HG03025 (cell line): ENCODE measurements at regions not wholly inside any gene's neighbourhood (a gene's known extent, or its start where the extent isn't known, plus 50 kb on each side); places are given as distances from the start of the nearest gene placed in this dataset.
A peak's percentile ranks its signal among the peaks of the same experiment; 100 is the strongest.
"Not testable (repeated sequence)": the region's sequence is repeated elsewhere in the genome, so short reads cannot be mapped to it uniquely, and the experiment has no call there.

Experiments used
- ATAC-seq: cut with Tn5 transposase; IDR thresholded peaks from one replicate; pipeline ENCODE4 v1.9.1; 2021; ENCODE audit warnings: mild to moderate bottlenecking, moderate library complexity; ENCODE audit not compliant: unreplicated experiment, low FRiP score

DNA sequence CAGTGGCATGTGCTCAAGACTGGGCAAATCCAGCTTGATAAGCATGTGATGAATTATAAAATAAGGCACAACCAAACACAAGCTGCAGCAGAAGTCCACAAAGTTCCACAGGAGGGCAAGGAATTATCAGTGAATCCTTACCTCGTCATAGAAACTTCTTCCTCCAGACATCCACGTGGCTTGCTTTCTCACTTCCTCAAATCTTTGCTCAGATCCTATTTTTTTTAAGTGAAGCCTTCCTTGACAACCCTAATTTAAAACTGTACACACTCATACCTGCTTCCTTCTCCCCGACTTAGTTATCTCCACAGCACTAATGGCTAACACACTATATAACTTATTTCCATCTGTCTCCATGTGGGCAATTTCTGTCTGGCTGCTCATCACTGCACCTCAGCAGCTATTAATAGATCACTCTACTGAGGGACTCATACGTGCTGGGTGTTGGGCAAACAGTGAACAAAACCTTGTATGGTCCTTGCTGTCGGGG lies 320.7 kb downstream of the KLF13 start:
- not testable (repeated sequence) for ATAC-seq

- not testable (repeated sequence) for ATAC-seq
Measured at GRCh38 chr15:31649634-31650033, 323.0 kb downstream of the KLF13 start.

DNA sequence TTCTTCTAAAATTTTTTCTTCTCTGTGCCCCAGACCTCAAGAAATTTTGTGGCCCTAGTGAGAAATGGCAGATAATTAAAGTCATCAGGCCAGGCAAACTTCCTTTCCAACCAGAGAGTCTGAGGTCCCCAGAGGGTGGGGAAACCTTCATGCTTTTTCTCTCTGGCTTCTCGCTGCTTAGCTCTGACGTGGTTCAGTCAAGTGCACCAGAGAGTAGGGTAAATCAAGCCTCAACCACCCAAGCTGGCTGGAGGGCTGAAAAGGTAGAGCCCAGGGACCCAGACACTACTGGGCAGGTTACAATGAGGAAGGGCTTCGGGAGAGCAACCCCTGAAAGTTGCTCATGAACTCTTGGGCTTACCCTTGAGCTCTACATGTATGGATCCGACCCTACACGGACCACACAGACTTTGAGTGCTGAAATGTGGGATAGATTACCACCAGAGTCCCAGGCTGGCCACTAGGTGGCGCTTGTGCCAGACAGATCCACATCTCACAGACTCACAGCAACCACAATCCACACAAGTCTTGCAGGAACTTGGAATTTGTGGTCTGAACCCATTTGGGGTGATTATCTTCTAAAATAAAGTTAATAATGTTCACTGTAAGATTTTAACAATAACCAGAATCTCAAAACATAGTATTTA lies 323.5 kb downstream of the KLF13 start:
- not testable (repeated sequence) for ATAC-seq

DNA sequence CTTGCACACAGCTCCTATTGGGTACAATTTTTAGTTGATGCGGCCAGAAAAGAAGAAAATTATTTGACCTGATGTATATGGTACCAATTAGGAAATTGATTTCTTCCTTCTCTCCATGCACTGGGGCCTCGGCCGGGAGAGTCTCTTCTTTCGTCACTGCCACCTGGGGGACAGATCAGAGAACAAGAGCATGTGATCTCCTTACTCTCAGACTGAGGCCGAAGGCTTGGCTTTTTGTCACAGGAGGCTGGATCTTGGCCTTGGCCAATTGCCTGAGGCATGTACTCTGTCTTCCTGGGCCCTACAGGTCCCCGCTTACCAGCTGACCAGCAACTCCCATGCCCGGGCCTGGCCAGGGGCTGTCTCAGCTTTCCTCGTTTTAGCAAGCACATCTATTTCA lies 330.3 kb downstream of the KLF13 start:
- not testable (repeated sequence) for ATAC-seq

GRCh38 chr15:31660816-31661215 lies 334.2 kb downstream of the KLF13 start:
- no peak for ATAC-seq

DNA sequence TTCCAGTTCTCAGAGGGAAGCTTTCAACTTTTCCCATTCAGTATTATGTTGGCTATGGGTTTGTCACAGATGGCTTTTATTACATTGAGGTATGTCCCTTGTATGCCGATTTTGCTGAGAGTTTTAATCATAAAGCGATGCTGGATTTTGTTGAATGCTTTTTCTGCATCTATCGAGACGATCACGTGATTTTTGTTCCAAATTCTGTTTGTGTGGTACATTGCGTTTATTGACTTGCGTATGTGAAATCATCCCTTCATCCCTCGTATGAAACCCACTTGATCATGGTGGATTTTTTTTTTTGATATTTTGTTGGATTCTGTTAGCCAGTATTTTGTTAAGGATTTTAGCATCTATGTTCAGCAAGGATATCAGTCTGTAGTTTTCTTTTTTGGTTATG lies 339.1 kb downstream of the KLF13 start:
- ATAC-seq, result not testable (repeated sequence)

DNA sequence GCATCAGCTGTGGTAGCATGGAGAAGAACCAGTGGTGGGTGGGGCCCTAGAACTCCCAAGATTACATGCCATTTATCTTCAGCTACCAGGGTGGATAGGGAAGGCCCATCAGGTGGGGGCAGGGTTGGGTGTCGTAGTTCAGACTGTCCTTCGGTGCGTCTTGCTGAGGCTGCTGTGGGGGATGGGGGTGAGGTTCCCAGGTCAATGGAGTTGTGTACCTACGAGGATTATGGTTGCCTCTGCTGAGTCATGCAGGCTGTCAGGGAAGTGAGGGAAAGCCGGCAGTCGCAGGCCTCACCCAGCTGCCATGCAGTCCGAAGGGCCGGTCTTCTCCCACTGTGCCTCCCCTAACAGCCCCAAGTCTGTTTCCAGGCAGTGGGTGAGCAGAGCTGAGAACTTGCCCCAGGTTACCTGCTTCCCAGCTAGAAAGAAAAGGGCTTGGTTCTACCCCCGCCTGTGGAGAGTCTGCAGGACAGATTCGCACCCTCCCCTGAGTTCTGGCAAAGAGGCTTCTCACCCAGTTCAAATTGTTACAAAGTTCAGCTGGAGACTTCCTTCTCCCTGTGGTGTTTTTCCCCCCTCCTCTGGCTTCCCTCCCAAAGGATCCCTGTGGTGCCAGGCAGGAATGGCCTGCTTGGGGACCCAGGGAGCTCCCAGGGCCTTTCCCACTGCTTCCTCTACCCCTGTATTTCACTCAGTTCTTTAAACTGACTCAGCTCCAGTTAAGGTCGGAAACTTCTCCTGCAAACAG lies 342.7 kb downstream of the KLF13 start:
- ATAC-seq, result not testable (repeated sequence)

DNA sequence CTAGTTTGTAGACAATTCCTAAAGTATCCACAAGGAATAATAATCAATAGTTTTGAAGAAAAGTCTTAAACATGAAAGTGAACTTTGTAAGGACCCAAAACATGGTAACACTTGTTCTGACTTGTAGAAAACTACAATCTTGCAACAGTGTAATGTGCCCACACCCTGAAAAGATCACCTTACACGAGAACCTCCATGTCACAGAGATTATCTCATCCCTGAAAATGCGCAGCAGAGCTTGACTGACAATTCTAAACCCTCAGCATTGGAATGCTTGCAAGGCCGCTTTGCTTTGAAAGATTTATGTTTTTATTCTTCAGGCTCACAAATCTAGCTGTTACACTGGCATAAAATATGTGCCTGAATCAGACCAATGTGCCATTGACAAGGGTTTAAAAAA lies 346.6 kb downstream of the KLF13 start:
- ATAC-seq, result not testable (repeated sequence)

- not testable (repeated sequence) for ATAC-seq
Measured at GRCh38 chr15:31681529-31682259, 348.6 kb upstream of the CHRNA7 start.

- not testable (repeated sequence) for ATAC-seq
Measured at GRCh38 chr15:31687088-31687487, 343.2 kb upstream of the CHRNA7 start.

DNA sequence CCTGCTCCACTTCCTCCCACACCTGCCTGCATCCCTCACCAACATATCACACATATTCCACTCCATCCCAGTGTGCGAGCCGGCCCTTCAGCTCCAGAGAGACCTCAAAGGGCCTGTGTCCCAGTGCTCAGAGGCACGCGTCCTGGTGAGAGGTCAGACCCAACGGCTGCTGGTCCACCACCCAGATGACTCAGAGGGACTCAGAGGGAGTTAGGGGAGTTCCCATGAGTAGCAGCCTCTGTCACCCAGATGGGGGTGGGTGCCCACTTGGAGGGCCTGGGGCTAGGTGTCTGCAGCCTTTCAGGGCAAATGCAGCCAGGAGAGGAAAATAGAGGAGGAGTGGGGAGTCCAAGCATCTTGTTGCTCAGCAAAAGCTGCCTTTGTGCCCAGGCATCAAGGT lies 333.8 kb upstream of the CHRNA7 start:
- ATAC-seq, result not testable (repeated sequence)

GRCh38 chr15:31705076-31705678 lies 325.1 kb upstream of the CHRNA7 start:
- not testable (repeated sequence) for ATAC-seq

DNA sequence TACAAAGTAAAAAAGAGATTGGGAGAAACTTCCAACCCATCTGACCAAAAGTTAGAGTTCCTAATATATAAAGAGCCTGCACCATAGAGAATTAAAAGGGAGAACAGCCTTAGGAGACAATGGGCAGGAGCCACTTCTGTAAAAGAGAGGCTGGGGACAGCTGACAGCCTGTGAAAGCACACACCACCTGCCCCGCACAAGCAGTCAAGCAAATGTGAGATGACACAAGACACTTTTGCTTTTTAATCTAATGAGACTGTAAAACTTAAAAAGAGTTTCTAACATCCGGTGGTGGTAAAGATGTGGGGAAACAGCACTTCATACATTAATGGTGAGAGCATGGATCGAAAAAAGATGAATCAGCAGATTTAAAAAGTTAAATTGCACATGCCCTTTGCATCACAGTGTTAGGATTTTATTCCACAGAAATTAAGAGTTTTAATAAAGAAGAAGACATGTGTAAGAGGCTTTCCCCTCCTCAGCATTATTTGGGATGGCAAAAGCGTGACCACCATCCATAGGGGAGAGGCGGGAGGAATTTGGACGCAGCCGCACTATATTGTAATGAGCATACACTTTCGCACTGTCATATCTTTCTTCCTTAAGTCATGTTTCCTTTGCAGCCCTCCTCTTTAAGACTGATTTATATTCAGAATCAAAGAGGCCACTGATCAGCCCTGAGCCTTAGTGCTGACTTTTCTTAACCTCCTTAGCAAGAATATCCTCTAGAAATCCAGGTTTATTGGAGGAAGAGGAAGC lies 322.2 kb upstream of the CHRNA7 start:
- peak; percentile 38 for ATAC-seq

- ATAC-seq, result peak; percentile 65
Measured at GRCh38 chr15:31708703-31709327, 321.5 kb upstream of the CHRNA7 start.

GRCh38 chr15:31709479-31709878 lies 320.8 kb upstream of the CHRNA7 start:
- not testable (repeated sequence) for ATAC-seq

- ATAC-seq, result not testable (repeated sequence)
Measured at GRCh38 chr15:31710806-31711205, 319.5 kb upstream of the CHRNA7 start.

DNA sequence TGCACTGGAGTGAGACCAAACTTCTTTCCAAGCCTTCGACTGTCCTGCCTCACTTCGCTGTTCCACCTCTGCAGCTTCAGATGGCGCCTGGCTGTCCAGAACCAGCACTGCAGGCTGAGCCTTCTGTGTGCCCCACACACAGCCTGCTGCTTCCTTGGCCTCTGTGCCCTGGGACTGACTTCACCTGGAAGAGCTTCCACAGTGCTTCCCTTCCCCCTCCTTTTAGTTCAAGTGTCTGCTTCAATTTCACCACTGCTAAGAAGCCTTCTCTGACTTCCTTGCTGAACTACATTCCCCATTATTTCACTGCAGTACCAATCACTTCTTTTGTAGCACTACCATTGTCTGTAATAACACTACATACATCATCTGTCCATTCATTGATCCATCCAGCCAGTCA lies 315.1 kb upstream of the CHRNA7 start:
- ATAC-seq, result not testable (repeated sequence)

DNA sequence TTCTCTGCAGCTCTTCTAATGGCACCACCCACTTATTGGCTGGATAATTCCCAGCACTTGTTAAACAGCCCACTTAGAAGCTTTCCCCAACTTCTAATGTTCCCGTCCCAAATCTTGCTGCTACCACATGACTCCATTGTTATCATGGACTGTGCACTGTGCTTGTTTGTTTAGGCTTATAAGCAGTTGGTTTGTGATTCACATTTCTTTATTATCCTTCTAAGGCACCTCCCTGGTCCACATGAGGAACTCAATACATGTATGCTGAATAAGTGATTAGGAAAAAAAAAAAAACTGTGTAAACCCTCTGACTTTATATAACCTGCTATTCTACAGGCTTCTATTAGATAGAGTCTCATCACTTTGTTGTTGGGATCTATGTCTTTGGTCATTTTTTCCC lies 311.7 kb upstream of the CHRNA7 start:
- not testable (repeated sequence) for ATAC-seq

GRCh38 chr15:31719396-31720022 lies 310.8 kb upstream of the CHRNA7 start:
- ATAC-seq, result not testable (repeated sequence)
